WTC11 (cell line): ENCODE measurements at regions not wholly inside any gene's neighbourhood (a gene's known extent, or its start where the extent isn't known, plus 50 kb on each side); places are given as distances from the start of the nearest gene placed in this dataset.

Experiments used
- ATAC-seq: fragments of 200-7000 bp; cut with Tn5 transposase; 2 replicates; pipeline ENCODE4 v1.10.0; 2021; ENCODE audit warnings: mild to moderate bottlenecking, moderate library complexity
- CTCF ChIA-PET: fragments of 300-600 bp; sonication (Branson Sonifier 250); formaldehyde crosslinking; loops from one replicate; lab custom pipeline; 2021; ENCODE audit warnings: antibody characterized with exemption; lab: Charles Lee
- POLR2A ChIA-PET: fragments of 350-600 bp; sonication (Branson Sonifier 250); formaldehyde crosslinking; loops from one replicate; lab custom pipeline; 2021; ENCODE audit warnings: antibody characterized with exemption; lab: Charles Lee
- DNase-seq: peaks from one replicate; pipeline ENCODE4 v3.0.0; 2021; ENCODE audit warnings: low spot score
- H3K27ac Mint-ChIP-seq: 2 replicates; pipeline ENCODE4 v1.8.0; 2021; ENCODE audit warnings: mixed read lengths
- H3K27me3 Mint-ChIP-seq: 2 replicates; pipeline ENCODE4 v1.8.0; 2021; ENCODE audit warnings: low read depth, mild to moderate bottlenecking, moderate library complexity, mixed read lengths
- H3K36me3 Mint-ChIP-seq: 2 replicates; pipeline ENCODE4 v1.8.0; 2021; ENCODE audit warnings: mixed read lengths
- H3K4me1 Mint-ChIP-seq: 2 replicates; pipeline ENCODE4 v1.8.0; 2022; ENCODE audit warnings: mixed read lengths
- H3K4me3 Mint-ChIP-seq: 2 replicates; pipeline ENCODE4 v1.8.0; 2021; ENCODE audit warnings: mild to moderate bottlenecking, moderate library complexity, mixed read lengths
- H3K9me3 Mint-ChIP-seq: 2 replicates; pipeline ENCODE4 v1.8.0; 2021; ENCODE audit warnings: mixed read lengths
- ATF3 ChIP-seq: sonication (generic); formaldehyde crosslinking; conservative IDR thresholded peaks from 2 replicates; pipeline ENCODE4 v1.8.1; 2022; ENCODE audit warnings: mild to moderate bottlenecking, missing genetic modification reagents
- CBFB ChIP-seq: sonication (generic); formaldehyde crosslinking; IDR thresholded peaks from 2 replicates; pipeline ENCODE4 v1.8.1; 2022; ENCODE audit warnings: mild to moderate bottlenecking, low read depth, missing genetic modification reagents
- E2F1 ChIP-seq: sonication (generic); formaldehyde crosslinking; IDR thresholded peaks from 2 replicates; pipeline ENCODE4 v1.8.0; 2022; ENCODE audit warnings: mild to moderate bottlenecking, missing genetic modification reagents
- E2F4 ChIP-seq: sonication (generic); formaldehyde crosslinking; IDR thresholded peaks from 2 replicates; pipeline ENCODE4 v1.8.1; 2022; ENCODE audit warnings: low read depth, mild to moderate bottlenecking, moderate library complexity, missing genetic modification reagents, borderline replicate concordance
- E2F5 ChIP-seq: sonication (generic); formaldehyde crosslinking; IDR thresholded peaks from 2 replicates; pipeline ENCODE4 v1.8.1; 2022; ENCODE audit warnings: mild to moderate bottlenecking, moderate library complexity, missing genetic modification reagents
- ELF4 ChIP-seq: sonication (generic); formaldehyde crosslinking; IDR thresholded peaks from 2 replicates; pipeline ENCODE4 v1.8.1; 2022; ENCODE audit warnings: low read depth, mild to moderate bottlenecking, moderate library complexity, missing genetic modification reagents
- ERG ChIP-seq: fragments of 250-450 bp; sonication (Bioruptor Pico); IDR thresholded peaks from 2 replicates; pipeline ENCODE4 v1.8.0; 2021; ENCODE audit warnings: mild to moderate bottlenecking
- ESRRA ChIP-seq: sonication (generic); formaldehyde crosslinking; IDR thresholded peaks from 2 replicates; pipeline ENCODE4 v1.8.1; 2022; ENCODE audit warnings: mild to moderate bottlenecking, missing genetic modification reagents, borderline replicate concordance
- FOXK1 ChIP-seq: sonication (generic); formaldehyde crosslinking; IDR thresholded peaks from 2 replicates; pipeline ENCODE4 v1.8.0; 2022; ENCODE audit warnings: mild to moderate bottlenecking, moderate library complexity, missing genetic modification reagents
- HMGA2 ChIP-seq: fragments of 250-450 bp; sonication (Bioruptor Pico); IDR thresholded peaks from 2 replicates; pipeline ENCODE4 v1.4.0; 2021; ENCODE audit warnings: mild to moderate bottlenecking, moderate library complexity
- JAZF1 ChIP-seq: fragments of 250-450 bp; sonication (Bioruptor Pico); IDR thresholded peaks from 2 replicates; pipeline ENCODE4 v1.9.0; 2021; ENCODE audit warnings: moderate library complexity, mild to moderate bottlenecking, inconsistent platforms
- KAT7 ChIP-seq: sonication (generic); formaldehyde crosslinking; IDR thresholded peaks from 2 replicates; pipeline ENCODE4 v1.8.1; 2023; ENCODE audit warnings: missing genetic modification reagents, mild to moderate bottlenecking, borderline replicate concordance
- MLX ChIP-seq: sonication (generic); formaldehyde crosslinking; IDR thresholded peaks from 2 replicates; pipeline ENCODE4 v1.8.1; 2023; ENCODE audit warnings: mild to moderate bottlenecking, missing genetic modification reagents, moderate library complexity
- NFE2L1 ChIP-seq: sonication (generic); formaldehyde crosslinking; IDR thresholded peaks from 2 replicates; pipeline ENCODE4 v1.8.1; 2023; ENCODE audit warnings: missing genetic modification reagents
- NFYB ChIP-seq: sonication (generic); formaldehyde crosslinking; conservative IDR thresholded peaks from 2 replicates; pipeline ENCODE4 v1.8.0; 2022; ENCODE audit warnings: low read depth, missing genetic modification reagents
- PREB ChIP-seq: sonication (generic); formaldehyde crosslinking; IDR thresholded peaks from 2 replicates; pipeline ENCODE4 v1.8.1; 2022; ENCODE audit warnings: mild to moderate bottlenecking, missing genetic modification reagents, moderate library complexity, borderline replicate concordance
- PRRX2 ChIP-seq: fragments of 250-450 bp; sonication (Bioruptor Pico); IDR thresholded peaks from 2 replicates; pipeline ENCODE4 v1.8.0; 2021; ENCODE audit warnings: mild to moderate bottlenecking
- STAT6 ChIP-seq: sonication (generic); formaldehyde crosslinking; conservative IDR thresholded peaks from 2 replicates; pipeline ENCODE4 v1.8.1; 2023; ENCODE audit warnings: mild to moderate bottlenecking, low read depth, missing genetic modification reagents, moderate library complexity
- USF1 ChIP-seq: sonication (generic); formaldehyde crosslinking; IDR thresholded peaks from 2 replicates; pipeline ENCODE4 v1.8.0; 2022; ENCODE audit warnings: mild to moderate bottlenecking, missing genetic modification reagents
- ZNF232 ChIP-seq: sonication (generic); formaldehyde crosslinking; IDR thresholded peaks from 2 replicates; pipeline ENCODE4 v1.8.0; 2022; ENCODE audit warnings: mild to moderate bottlenecking, missing genetic modification reagents
- ZNF263 ChIP-seq: sonication (generic); formaldehyde crosslinking; IDR thresholded peaks from 2 replicates; pipeline ENCODE4 v1.8.1; 2022; ENCODE audit warnings: low read depth, mild to moderate bottlenecking, moderate library complexity, missing genetic modification reagents
- ZNF416 ChIP-seq: fragments of 250-450 bp; sonication (Bioruptor Pico); IDR thresholded peaks from 2 replicates; pipeline ENCODE4 v1.9.0; 2021; ENCODE audit warnings: mild to moderate bottlenecking, inconsistent platforms

- POLR2A ChIA-PET = no interaction called here
- ATAC-seq (no peak), DNase-seq (no peak)
- CTCF ChIA-PET = interaction anchor here (1.1 kb wide), 1 partner anchor 13 kb away, joined by 3 read pairs; no protein-coding TSS in a partner anchor
- Mint-ChIP-seq H3K27me3 (no peaks in the 10 kb centered on the region), H3K4me3 (no peak overlapping the region), H3K36me3 (no peaks in the 10 kb centered on the region), H3K4me1 (no peaks in the 10 kb centered on the region), H3K27ac (no peak overlapping the region), H3K9me3 (no peaks in the 10 kb centered on the region)
- TF ChIP-seq PRRX2 (CRISPR knock-in tag) = no peak
- no peak for TF ChIP-seq ELF4 (CRISPR knock-in tag)
- TF ChIP-seq CBFB (CRISPR knock-in tag) = no peak
- TF ChIP-seq ESRRA (CRISPR knock-in tag) = no peak
- no peak for TF ChIP-seq MLX (CRISPR knock-in tag)
- no peak for TF ChIP-seq ERG
- TF ChIP-seq KAT7 (CRISPR knock-in tag) = no peak
- no peak for TF ChIP-seq E2F4 (CRISPR knock-in tag)
- TF ChIP-seq FOXK1 (CRISPR knock-in tag) = no peak
- no peak for TF ChIP-seq ZNF232 (CRISPR knock-in tag)
- no peak for TF ChIP-seq HMGA2 (CRISPR knock-in tag)
Observed at GRCh38 chr1:218817691-218818465, 355.8 kb upstream of the LYPLAL1 start.

GRCh38 chr1:218823291-218823900, 350.3 kb upstream of the LYPLAL1 start:
- Mint-ChIP-seq H3K27me3 (no peaks in the 10 kb centered on the region), H3K27ac (no peak overlapping the region), H3K36me3 (no peaks in the 10 kb centered on the region), H3K9me3 (peaks cover 2% of the 10 kb centered on the region), H3K4me3 (no peak overlapping the region), H3K4me1 (no peaks in the 10 kb centered on the region)
- DNase-seq (no peak), ATAC-seq (no peak)
- CTCF ChIA-PET = no interaction called here
- POLR2A ChIA-PET = no interaction called here
- TF ChIP-seq E2F5 (CRISPR knock-in tag) = no peak
- TF ChIP-seq NFYB (CRISPR knock-in tag) = no peak
- TF ChIP-seq E2F1 (CRISPR knock-in tag) = no peak
- TF ChIP-seq PREB (CRISPR knock-in tag) = no peak
- TF ChIP-seq ZNF416 = no peak
- TF ChIP-seq ELF4 (CRISPR knock-in tag) = no peak
- TF ChIP-seq STAT6 (CRISPR knock-in tag) = no peak
- no peak for TF ChIP-seq JAZF1 (CRISPR knock-in tag)
- TF ChIP-seq ZNF263 (CRISPR knock-in tag) = no peak
- TF ChIP-seq NFE2L1 = no peak
- no peak for TF ChIP-seq ATF3
- no peak for TF ChIP-seq USF1 (CRISPR knock-in tag)
- TF ChIP-seq MLX (CRISPR knock-in tag) = no peak
